ENCODE measurements at regions not wholly inside any gene's neighbourhood (a gene's known extent, or its start where the extent isn't known, plus 50 kb on each side); places are given as distances from the start of the nearest gene placed in this dataset.

DNA sequence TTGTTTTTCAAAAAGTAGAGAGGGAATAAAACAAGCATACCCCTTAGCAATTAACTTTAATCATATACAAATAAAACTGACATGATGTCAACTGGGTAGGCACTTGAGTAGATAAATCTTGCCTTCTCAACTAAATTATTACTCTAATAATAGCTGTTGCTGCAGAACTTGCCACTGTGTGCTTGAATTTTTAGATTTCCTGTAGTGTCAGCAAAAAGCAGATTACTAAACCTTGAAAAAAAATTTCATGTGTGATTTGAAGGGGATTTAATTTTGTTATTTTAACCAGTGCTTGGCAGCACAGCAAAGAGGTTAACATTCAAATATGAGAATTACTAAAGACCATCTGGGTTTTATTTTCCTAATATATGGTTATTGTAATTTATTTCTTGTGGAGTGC lies 438.3 kb upstream of the SPANXN1 start:
- TF ChIP-seq, protein P1, sequence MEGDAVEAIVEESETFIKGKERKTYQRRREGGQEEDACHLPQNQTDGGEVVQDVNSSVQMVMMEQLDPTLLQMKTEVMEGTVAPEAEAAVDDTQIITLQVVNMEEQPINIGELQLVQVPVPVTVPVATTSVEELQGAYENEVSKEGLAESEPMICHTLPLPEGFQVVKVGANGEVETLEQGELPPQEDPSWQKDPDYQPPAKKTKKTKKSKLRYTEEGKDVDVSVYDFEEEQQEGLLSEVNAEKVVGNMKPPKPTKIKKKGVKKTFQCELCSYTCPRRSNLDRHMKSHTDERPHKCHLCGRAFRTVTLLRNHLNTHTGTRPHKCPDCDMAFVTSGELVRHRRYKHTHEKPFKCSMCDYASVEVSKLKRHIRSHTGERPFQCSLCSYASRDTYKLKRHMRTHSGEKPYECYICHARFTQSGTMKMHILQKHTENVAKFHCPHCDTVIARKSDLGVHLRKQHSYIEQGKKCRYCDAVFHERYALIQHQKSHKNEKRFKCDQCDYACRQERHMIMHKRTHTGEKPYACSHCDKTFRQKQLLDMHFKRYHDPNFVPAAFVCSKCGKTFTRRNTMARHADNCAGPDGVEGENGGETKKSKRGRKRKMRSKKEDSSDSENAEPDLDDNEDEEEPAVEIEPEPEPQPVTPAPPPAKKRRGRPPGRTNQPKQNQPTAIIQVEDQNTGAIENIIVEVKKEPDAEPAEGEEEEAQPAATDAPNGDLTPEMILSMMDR (IDR thresholded peaks at IDR 0.05; ENCODE audit: insufficient read depth, low read length): no peak
- no peak overlapping the region for H3K4me3 ChIP-seq (ENCODE audit: low read depth, low read length)
- no peak for DNase-seq (ENCODE audit: low read depth)

GRCh38 chrX:144810539-144810938 lies 436.8 kb upstream of the SPANXN1 start:
- no peak overlapping the region for H3K4me3 ChIP-seq (ENCODE audit: low read depth, low read length)
- no peak for DNase-seq (ENCODE audit: low read depth)
- TF ChIP-seq, protein P1 (IDR thresholded peaks at IDR 0.05; ENCODE audit: insufficient read depth, low read length): no peak

DNA sequence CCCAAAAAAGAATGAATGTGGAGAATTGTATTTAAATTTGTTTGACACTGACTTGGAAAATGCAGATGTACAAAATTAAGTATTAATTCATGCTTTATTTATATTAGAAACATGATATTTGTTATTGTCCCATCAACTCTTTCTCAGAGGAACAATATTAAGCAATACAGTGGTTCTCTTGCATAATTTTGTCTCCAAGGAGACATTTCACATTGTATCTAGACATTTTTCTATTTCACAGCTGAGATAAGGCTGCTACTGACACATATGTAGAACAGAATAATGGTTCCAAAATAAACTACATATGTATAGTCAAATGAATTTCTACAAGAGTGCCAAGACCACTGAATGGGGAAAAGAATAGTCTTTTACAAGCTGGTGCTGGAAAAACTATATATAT lies 427.9 kb upstream of the SPANXN1 start:
- TF ChIP-seq, protein P1 (IDR thresholded peaks at IDR 0.05; ENCODE audit: insufficient read depth, low read length): no peak
- peak; percentile 52 for DNase-seq (ENCODE audit: low read depth)
- H3K4me3 ChIP-seq (ENCODE audit: low read depth, low read length): no peak overlapping the region

DNA sequence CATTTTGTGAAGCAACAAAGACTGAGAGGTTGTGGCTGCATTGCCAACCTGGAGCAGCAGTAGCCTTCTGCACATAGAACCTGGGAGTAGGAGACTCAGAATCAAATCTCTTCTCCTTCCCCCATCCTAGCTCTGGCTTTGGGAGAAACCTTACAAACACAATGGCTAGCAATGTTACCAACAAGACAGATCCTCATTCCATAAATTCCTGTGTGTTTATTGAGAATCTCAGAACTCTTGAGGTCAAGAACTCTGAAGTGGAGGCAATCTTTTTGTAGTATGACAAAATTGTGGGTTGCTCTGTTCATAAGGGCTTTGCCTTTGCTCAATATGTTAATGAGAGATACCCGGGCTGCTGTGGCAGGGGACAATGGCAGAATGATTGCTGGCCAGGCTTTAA lies 406.7 kb upstream of the SPANXN1 start:
- TF ChIP-seq, protein P1 (IDR thresholded peaks at IDR 0.05; ENCODE audit: insufficient read depth, low read length): no peak
- H3K4me3 ChIP-seq (ENCODE audit: low read depth, low read length): no peak overlapping the region
- peak; percentile 26 for DNase-seq (ENCODE audit: low read depth)

GRCh38 chrX:144849141-144849540 lies 398.2 kb upstream of the SPANXN1 start:
- no peak overlapping the region for H3K4me3 ChIP-seq (ENCODE audit: low read depth, low read length)
- peak; percentile 8 for DNase-seq (ENCODE audit: low read depth)
- TF ChIP-seq, protein P1 (IDR thresholded peaks at IDR 0.05; ENCODE audit: insufficient read depth, low read length): no peak

- H3K4me3 ChIP-seq (ENCODE audit: low read depth, low read length): no peak overlapping the region
- TF ChIP-seq, protein P1 (IDR thresholded peaks at IDR 0.05; ENCODE audit: insufficient read depth, low read length): peak; percentile 35
- peak; percentile 13 for DNase-seq (ENCODE audit: low read depth)
These were observed 351.0 kb upstream of the SPANXN1 start for GRCh38 chrX:144896323-144896722.

DNA sequence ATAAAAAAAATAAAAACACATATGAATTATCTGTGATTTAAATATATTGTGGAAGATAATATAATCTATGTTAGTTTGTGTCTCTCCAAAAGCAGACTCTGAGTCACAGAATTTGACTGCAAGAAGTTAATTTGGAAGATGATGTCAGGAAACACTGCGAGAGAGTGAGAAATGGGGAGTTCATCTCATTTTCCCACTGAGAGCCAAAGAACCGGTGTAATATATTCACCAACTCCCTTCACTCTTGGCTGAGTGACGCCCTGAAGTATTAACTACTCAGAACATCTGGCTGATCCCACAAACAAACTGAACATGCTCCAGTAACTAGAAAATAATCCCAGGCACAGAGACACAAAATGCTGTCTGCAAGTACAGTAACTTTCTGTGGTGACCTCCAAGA lies 345.8 kb upstream of the SPANXN1 start:
- no peak for DNase-seq (ENCODE audit: low read depth)
- TF ChIP-seq, protein P1 (IDR thresholded peaks at IDR 0.05; ENCODE audit: insufficient read depth, low read length): no peak
- H3K4me3 ChIP-seq (ENCODE audit: low read depth, low read length): no peak overlapping the region
